HG02678 (cell line): ENCODE measurements at regions not wholly inside any gene's neighbourhood (a gene's known extent, or its start where the extent isn't known, plus 50 kb on each side); places are given as distances from the start of the nearest gene placed in this dataset.
A peak's percentile ranks its signal among the peaks of the same experiment; 100 is the strongest.
"Not testable (repeated sequence)": the region's sequence is repeated elsewhere in the genome, so short reads cannot be mapped to it uniquely, and the experiment has no call there.

Experiments
- ATAC-seq: cut with Tn5 transposase; IDR thresholded peaks from one replicate; pipeline ENCODE4 v1.9.1; 2021; ENCODE audit warnings: mild to moderate bottlenecking, moderate library complexity; ENCODE audit not compliant: unreplicated experiment

DNA sequence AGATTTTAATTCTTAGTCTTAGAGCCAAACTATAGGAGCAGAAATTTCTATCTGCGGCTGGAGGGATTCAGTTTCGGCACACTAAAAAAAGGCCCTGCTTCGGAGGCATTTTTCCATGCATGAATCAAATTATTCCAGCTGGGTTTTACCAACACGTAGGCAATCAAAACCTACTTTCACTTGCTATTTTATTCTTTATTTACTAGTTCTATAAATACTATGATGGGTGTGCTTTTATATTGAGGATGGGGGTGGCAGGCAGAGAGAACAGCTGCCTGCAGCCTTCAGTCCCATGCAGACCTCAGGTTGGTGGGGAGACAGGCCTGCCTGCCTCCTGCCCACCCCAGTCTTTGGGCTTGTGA, 609.8 kb downstream of the BCOR start:
- no peak for ATAC-seq

DNA sequence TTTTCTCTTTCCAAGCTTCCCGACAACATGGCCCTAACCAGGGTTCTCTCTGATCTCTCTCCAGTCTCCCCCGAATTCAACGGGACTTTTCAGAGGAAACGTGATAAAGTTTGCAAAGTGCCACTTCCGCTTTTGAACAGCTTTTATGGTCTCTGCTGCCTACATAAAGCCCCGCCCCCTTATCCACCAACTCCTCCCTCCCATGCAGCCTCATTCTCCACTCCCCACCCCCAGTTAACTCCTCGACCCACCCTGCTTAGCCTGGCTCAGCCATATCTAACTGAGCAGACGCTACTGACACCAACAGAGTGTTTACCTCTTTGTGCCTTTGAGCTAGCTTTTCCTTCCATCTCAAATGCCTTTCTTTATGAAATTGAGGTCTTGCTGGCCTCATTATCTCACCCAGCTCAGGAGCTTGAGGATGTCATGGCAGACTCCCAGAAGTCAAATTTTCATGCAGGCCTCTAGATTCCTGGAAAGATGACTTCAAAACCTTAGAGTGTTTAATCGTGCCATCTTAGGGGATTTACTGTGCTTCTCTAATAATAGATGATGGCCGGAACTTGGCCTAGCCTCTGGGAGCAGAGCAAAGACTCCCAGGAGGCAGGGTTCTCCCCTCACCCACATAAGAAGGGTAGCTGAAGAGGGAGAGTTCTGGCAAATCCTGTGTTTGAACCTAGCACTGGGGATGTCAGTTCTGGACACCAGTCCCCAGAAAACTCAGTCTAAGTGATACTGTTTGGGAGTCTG, 606.0 kb downstream of the BCOR start:
- ATAC-seq = peak; percentile 60

DNA sequence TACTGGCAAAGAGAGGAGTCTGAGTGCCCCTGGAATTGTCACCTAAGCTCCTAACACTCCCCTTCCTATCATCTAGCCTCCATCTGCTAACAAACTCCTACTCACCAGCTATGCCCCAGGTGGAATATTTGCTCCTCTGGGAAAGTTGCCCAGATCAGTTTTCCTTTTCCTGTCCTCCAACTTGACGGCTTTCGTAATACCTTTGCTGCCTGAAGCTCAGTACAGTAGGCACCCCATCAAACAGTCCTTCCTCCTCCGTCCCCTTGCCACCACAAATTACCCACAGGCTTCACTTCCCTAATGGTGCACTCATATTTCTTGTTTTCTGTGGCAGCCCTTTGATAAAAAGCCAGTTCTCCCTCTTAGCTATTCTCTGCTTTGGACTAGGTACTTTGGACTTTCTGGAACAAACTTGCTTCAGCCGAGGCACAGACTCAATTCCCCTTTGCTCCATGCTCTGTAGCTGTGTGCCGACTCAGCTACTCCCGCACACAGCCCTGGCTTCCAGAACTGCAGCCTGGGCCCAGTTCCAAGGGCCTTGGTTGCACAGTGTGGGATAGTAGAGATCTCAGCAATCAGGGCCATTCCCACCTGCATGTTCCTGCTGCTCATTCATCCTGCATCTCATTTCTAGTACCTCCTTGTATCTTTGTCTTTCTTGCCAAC, 605.1 kb downstream of the BCOR start:
- no peak for ATAC-seq

DNA sequence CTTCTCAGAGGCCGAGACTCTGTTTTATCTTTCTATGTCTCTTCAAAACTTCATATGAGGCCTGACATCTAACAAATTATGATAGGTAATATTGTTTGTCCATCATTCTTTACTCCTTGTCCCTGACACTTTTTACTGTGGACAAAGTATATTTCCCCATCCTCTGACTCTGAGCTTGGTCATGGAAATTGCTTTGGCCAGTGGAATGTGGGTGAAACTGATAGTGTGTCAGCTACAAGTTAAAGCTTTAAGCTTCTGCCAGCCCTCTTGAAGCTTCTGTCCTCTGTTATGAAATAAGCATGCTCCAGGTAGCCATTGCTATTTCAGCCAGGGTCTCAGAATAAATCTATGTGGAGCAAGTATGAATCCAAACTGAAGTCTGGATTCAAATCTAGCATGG, 604.6 kb downstream of the BCOR start:
- ATAC-seq = no peak

DNA sequence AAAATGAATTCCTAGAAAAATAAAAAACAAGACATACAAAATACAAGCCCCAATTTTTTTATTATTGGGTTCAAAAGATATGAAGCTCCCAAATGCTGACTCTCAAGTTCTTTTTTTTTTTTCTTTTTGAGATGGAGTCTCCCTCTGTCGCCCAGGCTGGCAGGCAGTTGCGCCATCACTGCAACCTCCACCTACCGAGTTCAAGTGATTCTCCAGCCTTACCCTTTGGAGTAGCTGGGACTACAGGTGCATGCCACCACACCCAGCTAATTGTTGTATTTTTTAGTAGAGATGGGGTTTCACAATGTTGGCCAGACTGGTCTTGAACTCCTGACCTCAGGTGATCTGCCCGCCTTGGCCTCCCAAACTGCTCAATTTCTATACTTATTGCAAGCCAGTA, 600.6 kb downstream of the BCOR start:
- ATAC-seq = not testable (repeated sequence)

DNA sequence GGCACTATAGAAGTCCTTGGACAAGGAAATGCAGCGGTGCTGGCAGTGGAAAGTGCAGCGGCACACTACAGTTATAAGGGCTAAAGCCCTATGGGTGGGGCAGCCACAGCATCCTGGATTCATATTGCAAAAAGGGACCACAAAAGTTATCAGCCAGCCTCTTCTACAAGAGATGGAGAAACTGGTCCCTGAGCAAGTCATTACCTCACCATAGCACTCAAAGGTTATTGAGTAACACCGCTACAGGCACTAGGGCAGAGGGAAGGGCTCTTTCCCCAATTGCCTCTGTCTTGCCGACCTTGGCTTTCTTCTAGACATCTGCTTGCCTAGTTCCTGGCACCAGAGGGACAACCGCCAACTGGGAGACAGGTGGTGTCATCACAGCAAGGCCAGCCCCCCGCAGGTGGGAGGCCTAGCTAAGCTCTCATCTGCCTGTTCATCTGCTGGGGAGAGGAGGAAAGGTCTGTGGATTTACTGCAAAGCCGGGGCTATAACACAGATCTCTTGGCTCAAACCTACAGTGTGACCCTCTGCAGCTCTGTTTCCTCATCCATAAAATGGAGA, 600.0 kb downstream of the BCOR start:
- no peak for ATAC-seq

DNA sequence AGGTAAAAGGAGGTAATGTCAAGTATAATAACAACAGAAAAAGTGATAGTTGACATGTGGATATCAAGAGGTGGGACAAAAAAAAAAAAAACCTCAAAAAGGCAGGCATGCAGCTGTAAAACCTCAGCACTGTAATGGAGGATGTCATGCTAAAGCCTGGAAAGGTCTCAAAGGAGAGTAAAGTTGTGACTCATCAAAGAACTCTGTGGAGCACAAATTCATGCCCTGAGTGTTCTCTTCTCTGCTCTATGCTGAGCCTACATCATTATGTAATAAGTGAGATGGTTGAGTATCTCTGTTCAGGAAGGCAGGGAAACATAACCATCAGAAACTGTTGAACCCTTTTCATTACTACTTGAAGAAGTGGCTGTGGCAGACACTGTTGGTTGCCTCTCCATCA, 597.8 kb downstream of the BCOR start:
- no peak for ATAC-seq

DNA sequence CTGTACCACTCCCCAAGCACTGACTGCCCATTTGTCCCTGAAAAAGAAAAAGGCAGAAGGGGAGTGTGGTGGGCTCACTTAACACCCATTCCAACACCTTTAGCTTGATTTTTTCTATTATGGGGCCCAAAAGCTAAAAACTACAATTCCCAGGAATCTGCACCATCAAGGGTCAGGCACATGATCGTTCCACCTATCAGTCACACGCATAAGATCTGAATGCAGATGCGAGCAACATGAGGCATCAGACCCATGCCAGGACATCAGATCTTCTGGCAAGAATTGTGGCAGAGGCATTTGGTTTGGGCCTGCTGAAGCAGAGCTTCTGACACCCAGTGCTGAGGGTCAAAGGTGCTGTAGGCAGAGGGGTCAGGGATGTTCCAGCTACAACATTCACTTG, 595.9 kb downstream of the BCOR start:
- ATAC-seq = no peak

DNA sequence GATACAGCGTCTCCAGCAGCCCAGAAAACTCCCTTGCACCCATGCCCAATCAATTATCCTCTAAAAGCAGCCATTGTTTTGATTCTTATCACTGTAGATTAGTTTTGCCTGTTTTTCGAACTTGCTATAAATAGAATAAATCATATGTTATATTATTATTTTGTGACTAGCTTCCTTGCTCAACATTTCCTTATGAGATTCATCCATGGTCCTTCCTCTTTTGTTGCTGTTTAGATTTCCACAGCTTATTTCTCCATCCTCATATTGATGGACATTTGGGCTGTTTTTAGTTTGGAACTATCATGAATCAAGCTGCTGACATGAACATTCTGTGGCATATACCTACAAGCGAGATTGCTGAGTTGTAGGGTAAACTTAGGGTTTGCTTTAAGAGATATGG, 595.3 kb downstream of the BCOR start:
- ATAC-seq = no peak

DNA sequence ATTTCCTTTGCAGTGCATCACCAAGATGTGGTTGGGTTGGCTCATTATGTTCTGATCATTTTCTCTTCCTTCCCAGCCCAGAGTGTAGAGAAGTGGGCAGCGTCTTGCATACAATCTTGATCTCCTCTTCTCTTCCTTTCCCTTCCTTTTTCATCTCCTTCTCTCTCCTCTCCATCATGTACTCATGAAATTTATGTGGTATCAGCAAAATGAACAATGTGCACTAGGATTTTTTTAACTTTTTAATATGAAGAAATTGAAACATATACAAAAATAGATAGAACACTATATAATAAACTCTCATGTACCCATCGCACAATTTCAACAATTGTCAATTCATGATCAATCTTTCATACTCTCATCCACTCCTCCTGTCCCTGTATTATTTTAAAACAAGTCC, 593.5 kb downstream of the BCOR start:
- no peak for ATAC-seq

DNA sequence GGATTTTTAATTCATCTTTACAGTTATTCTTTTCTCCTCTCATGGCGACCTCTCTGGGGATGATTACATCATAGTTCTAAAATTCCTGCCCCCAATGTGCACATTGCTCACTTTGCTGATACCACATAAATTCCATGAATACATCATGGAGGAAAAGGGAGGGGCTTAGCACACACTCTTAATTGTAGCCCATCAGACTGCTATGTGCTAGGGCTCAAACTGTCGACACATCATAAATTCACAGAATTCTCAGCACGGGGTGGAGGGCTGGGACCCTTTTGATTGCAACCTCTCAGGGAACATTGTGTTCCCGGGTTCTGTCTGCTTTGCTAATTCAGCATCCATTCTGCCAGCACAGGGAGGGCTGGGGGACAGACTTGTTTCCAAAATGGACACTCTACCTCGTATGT, 592.9 kb downstream of the BCOR start:
- ATAC-seq = no peak

DNA sequence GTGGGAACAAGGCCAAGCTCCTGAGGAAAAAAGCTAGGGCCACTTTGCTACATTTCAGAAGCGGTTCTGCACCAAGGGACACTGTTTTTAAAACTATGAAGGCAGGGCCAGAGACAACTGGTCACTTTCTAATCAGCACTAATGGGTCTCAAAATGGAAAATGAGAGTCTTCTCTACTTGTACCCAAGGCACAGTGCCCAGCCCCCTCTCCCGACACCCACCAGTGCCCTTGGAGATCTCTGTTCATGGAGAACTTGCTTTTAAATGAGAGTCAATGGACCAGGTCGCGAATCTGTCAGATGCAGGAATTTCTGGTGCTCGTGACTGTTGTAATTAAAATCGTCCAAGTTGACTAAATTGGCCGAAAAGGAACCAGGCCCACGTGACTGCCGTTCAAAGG, 591.6 kb downstream of the BCOR start:
- ATAC-seq = no peak

DNA sequence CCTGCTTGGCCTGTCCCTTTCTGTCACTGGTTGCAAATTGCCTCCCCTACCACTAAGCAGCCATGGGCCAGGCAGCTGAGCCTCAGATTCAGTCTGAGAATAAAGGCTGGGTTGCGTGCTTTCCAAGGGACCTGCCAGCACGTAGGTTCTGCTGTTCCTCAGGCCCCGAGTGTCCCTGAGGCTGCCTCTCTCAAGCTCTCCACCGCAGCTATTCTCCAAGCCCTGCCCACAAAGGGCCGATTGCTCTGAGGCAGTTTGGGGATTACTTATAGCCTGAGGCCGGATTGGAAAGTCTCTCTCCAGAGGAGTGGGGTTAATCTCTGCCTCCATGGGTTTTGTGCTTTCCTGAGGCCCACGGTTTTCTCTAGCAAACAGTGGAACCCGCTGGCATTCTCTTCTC, 590.7 kb downstream of the BCOR start:
- no peak for ATAC-seq

DNA sequence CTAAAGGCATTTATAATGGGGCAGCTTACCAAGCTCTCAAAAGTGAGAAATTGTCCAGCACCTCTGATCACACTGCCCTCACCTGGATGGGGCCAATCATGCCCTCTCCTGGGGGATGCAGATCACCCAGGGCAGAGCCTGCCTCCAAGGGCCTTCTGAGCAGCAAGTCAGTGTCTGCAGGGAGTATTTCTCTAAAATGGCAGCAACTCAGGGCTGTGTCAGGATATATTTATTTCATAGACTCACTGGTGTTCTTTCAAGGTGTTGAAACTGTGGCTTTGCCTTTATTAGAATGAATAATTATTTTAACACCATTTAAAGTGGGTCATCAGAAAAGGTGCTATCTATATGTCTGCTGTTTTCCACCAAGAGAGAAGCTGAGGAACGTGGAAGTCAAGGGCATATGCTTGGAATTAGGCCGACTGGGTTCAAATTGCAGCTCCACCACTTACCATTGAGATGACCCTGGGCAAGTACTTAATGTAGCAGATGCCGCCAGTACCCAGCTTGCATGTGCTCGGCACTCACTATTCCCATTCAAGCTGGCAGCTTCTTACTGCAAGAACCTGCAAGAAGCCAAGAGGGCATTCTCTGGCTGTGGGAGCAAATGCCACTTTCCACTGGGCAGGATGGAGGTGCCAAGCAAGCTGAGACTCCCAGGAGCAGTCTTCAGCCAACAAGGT, 590.0 kb downstream of the BCOR start:
- ATAC-seq = no peak

DNA sequence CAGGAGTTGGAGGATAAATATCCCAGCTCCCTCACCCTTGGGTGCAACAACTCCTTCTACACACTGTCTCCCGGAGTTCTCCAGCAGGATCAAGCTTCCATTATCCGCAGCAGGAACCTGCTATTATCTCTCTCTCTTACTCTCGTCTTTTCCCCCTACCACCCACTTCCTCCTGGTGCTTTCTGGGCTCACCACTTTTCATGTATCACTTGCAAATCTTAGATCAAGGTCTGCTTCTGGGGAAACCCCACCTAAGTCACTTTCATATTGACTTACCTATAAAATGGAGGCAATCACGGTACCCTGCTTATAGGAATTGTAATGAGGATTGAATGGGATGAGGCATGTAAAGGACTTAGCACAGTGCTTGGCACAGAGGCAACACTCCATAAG, 589.5 kb downstream of the BCOR start:
- ATAC-seq = no peak

DNA sequence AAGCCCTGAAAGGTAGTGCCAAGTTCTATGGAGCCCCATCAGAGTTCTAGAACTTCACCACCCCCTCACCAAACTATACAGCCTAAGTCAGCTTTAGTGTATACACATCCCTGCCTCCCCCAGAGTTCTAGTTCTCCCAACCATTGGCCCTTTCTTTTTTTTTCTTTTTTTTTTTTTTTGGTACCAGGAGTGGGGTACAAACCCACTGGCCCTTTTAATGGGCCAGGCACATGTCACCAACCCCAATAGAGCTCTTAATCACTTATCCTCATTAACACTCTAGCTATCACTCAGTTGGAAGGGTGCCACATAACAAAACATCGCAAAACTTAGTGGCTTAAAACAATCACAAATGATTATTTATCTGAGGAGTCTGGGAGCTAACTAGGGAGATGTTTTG, 588.6 kb downstream of the BCOR start:
- no peak for ATAC-seq

DNA sequence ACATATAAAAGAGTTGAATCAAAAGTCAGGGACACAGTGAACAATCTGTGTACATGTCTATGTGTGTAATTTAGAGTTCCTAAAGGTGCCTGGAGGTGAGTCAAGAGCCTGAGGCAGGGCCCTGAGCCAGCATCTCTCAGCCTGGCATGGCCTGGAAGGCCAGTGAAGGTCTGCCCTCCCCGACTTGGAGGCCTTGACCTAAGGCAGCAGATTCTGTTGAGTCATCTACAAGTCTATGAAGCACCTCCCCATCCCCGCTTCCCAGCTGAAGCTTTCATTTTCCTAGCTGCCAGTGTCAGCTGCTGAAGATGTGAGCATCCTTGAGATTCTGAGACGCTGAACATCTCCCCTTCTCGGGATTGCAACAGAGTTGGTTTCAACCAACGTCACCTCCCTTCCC, 583.9 kb downstream of the BCOR start:
- no peak for ATAC-seq

DNA sequence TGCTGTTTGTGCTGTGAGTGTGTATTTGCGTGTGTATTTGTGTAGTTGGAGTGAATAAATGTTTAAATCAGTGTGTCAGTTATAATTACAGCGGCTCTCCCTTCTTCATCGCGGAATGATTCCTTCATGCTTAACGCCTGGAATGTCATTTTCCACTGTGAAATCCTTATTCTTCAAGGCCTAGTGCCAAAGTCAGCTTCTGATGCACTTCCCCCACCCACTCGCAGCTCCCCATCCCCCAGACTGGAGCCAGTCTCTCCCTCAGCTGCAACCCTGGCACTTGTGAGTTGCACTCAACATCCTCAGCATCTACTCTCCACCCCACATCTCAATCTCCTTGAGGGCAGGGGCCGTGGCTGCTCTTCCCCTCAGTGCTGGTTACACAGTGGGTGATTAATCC, 583.0 kb downstream of the BCOR start:
- no peak for ATAC-seq

DNA sequence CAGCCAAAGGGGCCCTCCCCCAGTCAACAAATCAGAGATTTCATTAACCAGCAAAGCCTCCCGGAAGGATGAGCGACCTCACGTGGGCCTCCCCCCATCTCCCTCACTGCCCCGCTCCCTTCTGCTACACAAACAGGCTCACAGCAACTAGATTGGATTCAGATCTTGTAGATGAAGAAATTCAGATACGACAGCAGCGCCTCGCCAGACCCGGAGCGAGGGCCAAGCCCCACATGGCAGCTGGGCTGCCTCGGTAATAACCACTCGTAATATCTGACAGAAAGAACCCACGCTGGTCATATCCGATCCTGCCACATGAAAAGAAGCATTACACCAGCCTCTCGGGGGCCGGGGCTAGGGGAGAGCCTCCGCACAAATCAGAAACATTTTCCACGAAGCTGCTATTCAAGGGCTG, 581.3 kb downstream of the BCOR start:
- ATAC-seq = no peak

DNA sequence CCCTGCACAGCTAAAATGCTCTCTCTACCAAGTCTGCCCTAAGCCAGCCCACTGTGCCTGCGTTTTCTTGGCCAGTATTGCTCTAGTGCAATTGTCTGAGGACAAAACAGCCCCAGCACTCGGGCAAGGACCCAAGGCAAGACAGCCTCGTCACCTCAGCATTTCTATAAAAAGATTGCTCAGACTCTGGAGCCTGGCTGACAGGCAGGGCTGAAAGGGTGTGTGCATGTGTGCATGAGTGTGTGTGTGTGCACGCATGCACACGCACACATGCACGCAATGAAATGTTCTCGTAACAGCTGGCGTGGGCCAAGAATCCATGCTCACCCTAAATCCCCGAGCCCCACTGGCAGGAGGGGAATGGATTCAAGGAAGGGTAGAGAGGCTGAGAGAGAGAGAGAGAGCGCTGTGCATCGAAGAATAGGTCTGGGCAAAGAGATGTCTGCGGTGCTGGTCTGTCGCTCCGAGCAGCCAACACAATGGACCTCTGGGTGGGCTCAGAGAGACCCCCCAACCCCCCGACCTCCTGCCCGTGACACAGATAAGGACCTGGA, 579.2 kb downstream of the BCOR start:
- no peak for ATAC-seq

DNA sequence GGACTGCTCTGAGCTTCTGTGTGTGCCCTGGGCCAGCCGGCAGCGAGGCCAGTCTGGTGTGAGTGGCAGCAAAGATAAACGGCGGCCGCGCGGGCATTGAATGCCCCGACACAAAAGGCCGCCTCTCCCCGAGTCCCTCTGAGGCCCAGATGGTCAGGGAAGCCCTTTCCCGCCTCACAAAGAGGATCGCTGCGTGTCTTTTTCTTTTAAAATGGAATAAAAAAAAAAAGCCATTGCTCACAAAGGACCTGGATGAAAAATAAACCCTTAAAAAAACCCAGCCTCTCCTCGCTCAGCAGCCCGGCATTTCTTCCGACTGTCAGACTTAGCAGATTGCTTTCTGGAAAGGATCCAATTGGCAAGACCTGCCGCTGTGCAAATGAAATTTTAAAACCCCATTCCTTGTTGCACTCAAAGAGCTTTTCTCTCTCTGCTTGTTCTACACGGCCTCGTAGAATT, 578.7 kb downstream of the BCOR start:
- no peak for ATAC-seq
